Fibroblast of skin of right quadriceps (primary cell): ENCODE measurements at regions not wholly inside any gene's neighbourhood (a gene's known extent, or its start where the extent isn't known, plus 50 kb on each side); places are given as distances from the start of the nearest gene placed in this dataset.

ENCODE experiments used
- DNase-seq: peaks from one replicate; pipeline ENCODE4 v3.0.0-alpha.2; 2013

DNA sequence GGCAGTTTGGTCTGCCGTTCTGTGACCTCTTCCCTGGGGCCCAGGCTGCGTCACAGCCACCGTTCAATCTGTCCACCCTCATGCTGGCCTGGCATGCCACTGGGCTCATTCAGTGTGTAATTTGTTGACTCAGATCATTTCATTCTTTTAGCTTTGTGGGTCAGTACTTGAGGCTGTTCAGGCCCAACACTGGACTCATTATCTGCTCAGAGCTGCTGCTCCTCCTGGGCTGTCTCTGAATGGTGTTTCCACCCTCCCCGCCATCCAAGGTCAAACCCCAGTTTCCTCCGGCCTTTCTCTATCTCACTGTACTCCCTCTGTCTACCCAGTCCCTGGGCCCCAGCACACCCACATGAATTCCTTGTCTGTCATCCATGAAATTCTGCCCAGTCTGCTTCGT lies 152.4 kb upstream of the NCK2 start:
- DNase-seq: no peak

DNA sequence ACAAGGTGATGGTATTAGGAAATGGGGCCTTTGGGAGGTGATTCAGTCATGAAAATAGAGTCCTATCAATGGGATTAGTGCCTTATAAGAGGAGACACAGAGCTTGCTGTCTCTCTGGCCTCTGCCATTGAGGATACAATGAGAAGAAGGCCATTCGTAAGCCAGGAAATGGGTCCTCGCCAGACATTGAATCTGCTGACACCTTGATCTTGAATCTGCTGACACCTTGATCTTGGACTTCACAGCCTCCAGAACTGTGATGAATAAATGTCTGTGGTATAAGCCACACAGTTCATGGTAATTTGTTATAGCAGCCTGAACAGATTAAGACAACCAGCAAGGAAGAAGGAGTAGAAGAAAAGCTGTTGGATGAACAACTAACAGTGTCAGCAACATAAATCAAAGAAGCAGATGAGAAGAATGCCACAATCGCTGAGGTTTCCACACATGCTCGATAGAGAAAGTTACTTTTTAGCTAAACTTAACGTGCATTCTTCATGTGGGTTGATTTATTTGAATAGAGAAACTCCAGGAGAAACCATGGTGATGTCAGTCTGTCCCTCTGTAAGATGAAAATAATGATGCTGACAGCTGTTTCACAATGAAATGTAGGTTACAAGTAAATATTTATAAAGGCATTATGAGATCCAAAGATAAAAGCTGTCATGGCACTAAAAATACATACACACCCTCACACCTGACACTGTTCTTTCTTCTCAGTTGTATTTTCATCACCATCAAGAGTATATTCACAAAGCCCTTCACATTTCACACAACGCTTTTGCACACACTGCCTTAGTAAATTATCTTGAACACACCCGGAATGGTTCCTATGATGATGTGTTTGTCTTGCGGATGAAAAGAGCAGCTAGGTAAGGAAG lies 153.7 kb upstream of the NCK2 start:
- DNase-seq: no peak

DNA sequence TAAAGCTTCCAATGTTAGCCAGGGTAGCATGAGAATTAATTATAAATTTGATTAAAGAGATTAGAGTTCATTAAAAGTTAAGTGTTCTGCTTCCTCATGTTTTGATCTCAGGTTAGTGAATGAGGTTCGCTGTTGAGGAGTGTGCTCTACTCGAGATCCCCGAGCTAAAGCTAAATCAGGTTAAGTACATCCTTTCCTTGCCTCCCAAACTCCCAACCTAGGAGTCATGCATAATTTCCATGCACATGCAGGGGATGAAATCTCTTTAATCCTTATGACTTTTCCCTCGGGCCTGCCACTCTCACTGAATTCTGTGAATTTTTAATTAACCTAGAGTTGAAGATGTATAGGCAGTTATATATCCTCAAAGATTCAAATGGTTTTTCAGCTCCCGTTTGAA lies 156.1 kb upstream of the NCK2 start:
- no peak for DNase-seq

DNA sequence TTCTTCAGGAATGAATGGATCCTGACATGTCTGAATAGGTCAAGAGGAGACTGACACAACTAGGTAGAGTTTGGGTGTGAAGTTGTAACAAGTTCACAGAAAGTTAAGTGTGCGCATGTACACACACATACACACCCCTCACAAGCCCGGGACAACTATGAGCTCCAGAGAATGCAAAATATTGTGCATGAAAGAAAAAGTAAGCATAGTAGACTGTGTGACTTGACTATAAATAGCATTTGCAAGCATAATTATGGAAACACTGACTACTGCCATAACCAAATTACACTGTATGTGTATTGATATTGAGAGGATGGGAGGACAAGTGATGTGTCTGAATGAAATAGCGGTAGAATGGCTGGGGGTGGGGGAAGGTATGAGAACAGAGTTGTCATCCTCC lies 157.1 kb upstream of the NCK2 start:
- no peak for DNase-seq

DNA sequence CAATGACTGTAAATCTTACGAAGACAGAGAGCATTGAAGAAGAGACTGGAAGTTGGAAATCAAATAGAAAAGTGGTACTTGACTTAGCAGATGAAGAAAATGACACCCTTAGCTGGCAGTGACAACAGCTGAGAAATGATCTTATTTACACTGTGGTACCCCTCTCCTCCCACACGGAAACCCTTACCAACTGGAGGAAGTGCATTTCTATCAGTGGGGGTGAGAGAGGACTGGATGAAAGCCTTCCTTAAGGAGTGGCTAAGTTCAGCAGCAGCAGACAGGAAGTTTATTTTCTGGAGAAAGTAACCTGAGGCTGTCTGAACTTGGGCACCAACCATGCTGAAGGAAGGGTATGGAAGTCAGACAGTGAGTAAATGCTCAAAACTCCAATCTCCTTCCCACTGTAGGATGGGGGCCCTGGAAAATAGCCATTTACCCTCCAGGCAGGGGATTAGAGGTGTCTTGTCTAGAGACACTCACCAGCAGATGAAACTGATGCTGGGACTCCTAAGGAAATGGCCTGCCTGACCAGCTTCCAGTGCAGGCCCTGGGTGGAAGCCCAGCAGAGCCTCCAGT lies 160.2 kb upstream of the NCK2 start:
- no peak for DNase-seq

DNA sequence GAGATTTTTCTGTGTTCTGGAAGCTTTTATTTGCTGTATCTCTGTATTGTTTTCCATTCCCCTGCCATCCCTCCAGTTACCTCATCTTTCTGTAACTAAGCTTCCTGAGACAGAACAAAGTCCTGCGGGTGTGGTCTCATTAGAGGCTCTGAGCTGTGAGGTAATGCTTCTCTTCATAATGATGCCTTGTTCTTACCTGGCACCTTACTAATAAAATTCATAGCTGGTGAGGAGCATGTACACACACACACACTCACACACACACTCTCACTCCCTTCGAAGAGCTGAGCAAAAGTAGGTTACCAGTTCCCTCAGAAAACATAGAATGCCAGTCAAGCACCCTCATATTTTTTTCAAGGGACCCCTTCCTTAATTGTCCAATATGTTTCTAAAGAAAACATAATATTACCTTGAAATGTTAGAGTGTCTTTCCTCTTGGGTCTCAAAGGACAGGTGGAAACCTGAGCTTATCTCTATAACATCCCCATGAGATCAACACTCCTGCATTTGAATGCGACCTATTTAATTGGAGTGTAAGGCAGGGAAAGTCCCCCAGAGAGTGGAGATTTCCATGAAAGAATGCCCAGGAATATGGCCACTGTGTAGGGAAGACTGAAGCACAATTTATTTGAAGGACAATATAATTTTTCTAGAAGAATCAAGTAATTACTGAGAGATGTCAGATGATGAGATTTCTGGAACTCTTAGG lies 161.6 kb upstream of the NCK2 start:
- DNase-seq: no peak

DNA sequence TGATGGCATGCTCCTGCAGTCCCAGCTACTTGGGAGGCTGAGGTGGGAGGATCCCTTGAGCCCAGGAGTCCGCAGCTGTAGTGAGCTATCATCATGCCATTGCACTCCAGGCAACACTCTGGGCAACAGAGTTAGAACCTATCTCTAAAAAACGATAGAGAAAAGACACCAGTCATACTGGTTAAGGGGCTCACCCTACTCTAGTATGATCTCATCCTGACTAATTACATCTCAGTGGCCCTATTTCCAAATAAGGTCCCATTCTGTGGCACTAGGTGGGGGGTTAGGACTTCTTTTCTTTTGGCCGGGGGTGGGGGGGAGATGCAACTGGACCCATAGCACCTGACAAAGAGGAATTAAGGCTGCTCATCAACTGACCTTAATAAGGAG lies 163.2 kb upstream of the NCK2 start:
- no peak for DNase-seq

DNA sequence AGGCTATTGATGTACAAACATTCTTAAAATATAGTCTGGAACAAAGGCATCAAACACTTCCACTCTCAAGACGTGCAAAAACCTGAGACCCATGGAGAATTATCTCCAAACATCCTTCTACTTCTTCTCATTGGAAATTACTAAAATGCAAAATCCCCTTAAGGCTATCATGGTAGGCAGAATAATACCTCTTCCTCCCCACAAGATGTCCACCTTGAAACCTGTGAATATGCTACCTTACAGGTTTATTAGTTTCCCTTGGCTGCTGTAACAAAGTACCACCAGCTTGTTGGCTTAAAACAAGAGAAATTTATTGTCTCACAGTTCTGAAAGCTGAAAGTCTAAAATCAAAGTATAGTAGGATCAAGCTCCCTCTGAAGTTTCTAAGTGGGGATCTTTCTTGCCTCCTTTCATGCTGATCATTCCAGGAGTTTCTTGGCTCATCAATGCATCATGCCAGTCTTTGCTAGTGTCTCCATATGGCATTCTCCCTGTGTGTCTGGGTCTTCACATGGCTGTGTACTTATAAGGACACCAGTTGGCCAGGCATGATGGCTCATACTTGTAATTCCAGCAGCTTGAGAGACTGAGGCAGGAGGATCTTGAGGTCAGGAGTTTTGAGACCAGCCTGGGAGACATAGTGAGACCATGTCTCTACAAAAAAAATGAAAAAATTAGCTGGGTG lies 163.7 kb upstream of the NCK2 start:
- no peak for DNase-seq

DNA sequence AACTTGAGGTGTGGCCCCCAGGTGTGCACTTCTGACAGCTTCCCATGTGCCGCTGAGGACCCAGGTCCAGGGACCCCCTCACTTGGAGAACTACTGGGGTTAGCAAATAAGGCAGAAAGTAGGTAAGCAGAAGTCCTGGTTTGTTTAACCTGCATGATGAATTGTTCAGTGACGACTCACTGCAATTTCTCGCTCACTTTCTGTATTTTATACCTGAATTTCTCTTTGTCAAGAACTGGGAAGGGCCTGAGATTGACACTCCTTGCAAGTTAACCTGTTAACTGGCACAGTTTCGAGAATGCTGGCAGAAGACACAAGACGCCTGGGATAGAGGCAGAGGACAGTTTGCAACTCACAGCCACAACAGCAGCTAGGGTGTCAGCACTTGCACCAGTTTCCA lies 164.5 kb upstream of the NCK2 start:
- no peak for DNase-seq

DNA sequence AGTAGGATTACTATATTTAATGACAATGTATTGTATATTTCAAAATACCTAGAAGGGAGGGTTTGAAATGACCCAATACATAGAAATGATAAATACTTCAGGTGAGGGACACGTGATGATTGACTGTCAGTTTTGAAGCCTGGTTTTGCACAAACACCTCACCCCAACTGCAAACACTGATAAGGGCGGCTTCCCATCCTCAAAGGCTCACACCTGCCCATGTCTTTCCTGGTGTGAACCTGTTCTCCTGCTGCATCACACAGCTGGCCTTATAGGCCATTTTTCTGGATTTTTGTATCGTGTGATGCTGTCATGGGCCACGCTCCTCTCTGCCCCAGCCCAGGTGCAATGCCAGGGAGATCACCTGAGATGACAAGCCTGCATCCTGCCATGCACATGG lies 166.5 kb upstream of the NCK2 start:
- no peak for DNase-seq

DNA sequence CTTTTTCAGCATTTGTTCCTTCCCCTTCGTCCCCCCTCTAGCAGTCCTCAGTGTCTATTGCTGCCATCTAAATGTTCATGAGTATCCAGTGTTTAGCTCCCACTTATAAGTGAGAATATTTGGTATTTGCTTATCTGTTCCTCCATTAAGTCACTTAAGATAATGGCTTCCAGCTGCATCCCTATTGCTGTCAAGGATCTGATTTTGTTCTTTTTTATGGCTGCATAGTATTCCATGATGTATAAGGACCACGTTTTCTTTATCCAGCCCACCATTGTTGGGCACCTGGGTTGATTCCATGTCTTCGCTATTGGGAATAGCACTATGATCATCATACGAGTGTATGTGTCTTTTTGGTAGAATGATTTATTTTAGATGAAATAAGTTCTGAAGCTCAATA lies 166.9 kb upstream of the NCK2 start:
- DNase-seq: no peak

DNA sequence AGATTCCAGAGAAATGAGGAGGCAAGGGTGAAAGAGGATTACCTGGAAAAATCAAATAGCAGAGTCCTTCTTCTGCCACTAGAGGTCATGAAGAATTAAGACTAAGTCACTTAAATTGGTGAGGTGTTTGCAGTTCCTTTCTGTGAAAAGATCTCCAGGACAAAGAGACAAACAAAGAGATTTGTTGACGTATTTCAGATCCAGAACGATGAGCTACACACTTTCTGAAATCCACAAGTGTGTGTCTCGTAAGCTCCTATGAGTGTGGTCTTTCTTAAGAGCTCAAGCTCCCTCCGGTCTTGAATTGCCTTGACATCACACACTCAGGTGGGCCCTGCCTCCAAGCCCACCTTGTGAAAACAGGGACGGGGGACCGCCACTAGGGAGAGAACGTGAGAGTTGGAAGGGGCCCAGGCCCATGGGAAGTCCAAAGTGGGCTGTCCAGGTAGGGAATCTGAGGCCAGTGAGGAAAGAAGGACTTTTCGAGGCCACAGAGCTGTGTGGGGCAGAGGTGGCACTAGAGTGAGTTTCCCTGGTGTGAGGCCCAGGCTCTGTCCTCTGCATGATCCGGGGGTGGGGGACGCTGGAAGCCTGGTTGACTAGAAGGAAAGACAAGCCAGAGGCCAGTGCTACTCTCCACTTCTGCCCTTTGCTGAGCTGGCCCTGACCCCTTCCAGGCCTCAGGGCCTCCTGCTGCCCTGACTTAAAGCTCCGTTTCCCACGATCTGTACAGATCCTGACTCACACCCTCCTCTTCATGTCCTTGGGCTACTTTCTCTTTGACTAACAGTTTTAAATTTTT lies 168.1 kb upstream of the NCK2 start:
- peak; percentile 45 for DNase-seq

DNA sequence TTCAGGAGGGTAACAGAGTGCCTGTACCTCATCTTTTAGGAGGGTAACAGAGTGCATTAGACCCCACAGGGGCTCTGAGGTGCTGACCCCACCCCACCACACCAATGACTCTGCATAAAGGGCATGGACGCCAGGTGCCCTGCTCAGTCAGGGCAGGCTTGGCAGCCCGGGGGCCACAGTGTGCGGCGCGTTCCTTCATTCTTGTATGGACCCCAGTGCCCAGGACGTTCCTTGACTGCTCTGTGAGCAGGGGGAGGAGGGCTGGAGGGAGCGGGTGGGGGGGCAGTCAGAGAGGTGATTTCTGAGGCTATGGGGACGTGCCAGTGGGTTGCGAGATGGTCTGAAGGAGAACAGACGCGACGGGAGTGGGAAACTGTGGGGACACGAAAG lies 168.7 kb upstream of the NCK2 start:
- DNase-seq: no peak

DNA sequence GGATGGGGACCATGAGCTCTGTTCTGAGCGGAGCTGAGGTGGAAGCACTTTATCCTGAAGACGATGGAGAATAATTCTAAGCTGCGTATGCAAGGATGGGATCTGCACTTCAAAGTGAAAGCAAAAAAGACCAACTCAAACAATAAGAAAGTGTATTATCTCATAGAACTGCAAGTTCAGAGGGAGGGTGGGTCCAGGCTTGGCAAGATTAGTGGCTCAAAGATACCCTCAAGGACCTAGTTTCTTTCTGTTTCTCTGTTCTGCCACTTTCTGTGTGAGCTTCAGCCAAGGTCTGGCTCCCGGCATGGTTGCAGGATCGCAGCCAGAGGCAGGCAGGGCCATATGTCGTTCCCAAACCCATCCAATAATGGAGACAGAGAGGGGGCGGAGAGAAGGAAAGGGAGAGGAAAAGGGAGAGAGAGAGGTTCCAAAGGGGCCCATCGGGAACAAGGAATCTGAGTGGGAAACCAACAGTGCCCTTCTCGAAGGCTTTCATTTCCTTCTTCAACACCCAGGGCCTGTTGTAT lies 169.2 kb upstream of the NCK2 start:
- DNase-seq: no peak

DNA sequence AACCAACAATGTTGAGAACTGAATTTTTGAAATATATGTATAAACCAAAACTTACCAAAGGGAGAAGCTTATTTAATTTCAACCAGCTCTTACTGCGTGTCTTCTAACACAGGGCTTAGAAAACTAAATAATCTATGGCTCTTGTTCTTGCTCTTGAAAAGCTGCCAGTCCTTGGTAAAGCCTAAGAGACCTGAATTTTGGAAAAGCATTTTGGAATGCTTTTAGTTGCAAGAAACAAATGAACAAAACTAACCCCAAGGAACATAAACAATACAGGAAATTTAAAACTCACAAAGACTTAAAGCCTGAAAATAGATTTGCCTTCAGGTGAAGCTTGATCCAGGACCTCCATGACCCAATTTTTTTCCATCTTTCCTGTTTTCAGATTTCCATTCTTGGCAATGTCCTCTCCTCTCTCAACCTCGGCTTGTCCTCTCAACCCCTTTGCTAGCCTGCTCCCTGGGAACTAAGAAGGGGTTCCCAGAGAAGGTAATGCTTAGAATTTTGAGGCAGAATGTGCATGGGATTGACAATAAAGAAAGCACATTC lies 169.8 kb upstream of the NCK2 start:
- DNase-seq: no peak

DNA sequence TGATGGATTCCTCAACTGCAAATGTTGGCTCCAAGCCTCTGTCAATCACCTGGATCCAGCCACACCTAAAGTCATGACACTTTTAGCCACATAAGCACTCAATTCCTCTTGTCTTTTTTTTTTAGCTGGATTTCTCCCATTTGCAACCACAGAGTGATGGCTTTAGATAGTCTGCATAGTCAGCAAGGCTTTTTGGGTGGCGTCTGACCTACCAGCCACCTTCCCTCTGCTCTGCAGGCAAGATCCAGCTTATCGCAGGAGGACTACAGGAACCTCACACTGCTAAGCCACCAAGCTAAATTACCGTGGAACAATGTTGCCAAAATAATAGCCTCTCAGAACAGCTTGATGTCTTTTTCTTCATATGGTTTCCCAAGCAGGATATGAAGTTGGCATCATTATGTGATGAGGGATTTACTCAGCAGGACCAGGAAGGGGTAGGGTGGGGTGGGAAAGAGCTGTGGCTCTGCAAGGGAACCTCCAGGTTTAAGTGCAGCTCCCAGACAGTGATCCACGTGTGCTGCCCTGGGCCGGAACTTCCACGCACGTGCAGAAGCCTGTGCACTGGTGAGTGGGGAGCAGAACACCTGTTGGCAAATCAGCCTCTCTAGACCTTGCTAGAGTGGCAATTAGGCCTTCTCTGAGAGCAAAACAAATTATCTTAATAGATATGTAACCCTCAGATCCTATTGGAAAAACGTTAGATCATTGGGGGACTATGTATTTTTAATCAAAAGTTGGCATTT lies 170.6 kb upstream of the NCK2 start:
- no peak for DNase-seq

DNA sequence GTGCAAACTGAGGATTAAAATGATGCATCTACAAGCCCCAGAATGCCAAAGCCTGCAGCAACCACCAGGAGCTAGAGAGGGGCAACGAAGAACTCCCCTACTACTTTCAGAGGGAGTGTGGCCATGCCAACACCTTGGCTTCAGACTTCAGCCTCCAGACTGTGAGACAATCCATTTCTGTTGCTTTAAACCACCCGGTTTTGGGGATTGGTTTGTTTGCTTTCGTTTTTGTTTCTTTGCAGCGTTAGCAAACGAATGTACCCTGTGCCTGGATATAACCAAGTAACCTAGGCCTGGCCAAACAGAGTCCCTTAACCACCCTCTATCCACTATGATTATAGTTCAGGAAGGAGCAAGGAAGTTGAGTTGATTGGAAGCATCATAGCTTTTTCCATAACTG lies 171.2 kb upstream of the NCK2 start:
- DNase-seq: no peak

DNA sequence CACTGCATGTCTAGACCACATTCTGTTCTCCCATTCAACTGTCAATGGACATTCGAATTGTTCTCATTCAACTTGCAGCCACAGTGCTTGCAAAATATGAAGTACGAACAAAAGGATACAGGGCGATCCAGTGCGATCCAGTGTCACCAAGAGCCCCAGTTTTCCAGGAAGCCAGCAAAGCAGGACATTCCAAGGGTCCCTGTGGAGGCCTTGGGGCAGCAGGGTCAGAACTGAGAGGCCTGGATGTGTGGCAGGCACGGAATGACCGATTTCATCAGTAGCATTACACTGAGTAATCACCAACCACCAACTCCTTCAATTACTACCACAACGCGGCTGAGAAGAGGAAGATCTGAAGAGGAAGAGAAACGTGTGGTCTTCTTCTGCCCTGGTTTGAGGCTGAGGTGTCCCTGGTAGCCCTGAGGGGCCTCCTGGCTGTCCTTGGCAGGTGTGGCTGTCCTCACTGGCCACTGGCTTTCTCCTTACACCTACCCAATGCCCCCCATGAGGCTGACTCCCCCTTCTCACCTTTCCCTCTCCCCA lies 172.7 kb upstream of the FHL2 start:
- DNase-seq: no peak

DNA sequence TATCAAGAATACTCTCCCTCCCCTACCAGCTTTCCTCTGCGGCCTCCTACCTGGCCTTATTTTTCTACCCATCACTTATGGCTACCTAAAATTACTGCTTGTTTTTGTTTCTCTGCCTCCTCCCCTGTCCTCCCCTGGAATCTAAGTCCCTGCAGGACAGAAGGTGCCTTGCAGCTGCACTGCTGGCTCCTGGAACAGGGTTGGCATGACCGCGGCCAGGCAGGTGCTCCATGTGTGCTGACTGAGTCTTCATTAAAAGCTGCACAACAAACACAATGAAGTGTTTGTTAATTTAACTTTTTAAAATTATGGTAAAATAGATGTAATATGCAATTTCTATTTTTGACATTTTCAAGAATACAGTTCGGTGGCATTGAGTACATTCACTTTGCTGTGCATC lies 171.9 kb upstream of the FHL2 start:
- DNase-seq: no peak

DNA sequence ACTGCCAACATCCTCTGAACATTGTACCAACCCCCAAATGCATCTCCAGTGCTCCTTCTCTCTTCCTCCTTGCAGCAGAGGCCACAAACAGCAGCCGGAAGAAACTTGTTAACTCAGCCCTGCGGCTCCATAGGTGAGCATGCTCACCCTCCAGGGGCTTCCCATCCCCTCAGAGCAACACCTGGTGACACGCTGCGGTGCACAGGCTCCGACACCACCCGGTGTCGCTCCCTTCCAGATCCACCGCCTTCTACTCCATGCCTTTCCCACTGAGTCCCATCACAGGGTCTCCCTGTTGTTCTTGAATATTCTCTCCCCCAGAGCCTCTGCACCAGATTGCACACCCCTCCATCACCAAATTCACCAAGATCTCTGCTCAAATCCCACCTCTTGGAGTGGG lies 171.5 kb upstream of the FHL2 start:
- DNase-seq: no peak

DNA sequence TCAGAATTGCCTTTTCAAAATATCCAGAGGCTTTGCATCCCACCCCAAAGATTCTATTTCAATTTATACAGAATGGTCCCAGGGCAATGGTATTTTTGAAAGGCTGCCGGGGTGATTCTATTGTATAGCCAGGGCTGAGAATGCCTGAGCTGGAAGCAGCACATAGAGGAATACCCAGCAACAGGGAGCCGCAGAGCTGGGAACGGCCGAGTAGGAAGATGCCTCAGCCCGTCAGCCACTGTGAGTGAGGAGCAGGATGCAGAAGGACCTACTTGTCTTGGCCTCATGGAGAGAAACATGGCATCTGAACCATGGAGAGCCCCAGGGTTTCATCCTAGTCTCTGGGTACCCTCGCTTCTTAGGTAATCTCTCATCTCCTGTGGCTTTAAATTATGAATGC lies 170.8 kb upstream of the FHL2 start:
- DNase-seq: no peak
